Karpas-422 (cell line): ENCODE measurements at regions not wholly inside any gene's neighbourhood (a gene's known extent, or its start where the extent isn't known, plus 50 kb on each side); places are given as distances from the start of the nearest gene placed in this dataset.

ENCODE experiments used
- DNase-seq: peaks from one replicate; pipeline ENCODE4 v3.0.0-alpha.2; 2015
- H2AFZ ChIP-seq: fragments of 200-600 bp; sonication (generic); 2 replicates; pipeline ENCODE4 v1.6.1; 2014; ENCODE audit warnings: antibody characterized with exemption, low read length, mixed read lengths
- H3K27ac ChIP-seq: fragments of 200-600 bp; sonication (generic); 2 replicates; pipeline ENCODE4 v1.5.1; 2014; ENCODE audit warnings: mild to moderate bottlenecking, low read length, moderate library complexity
- H3K27me3 ChIP-seq: fragments of 200-600 bp; sonication (generic); 2 replicates; pipeline ENCODE4 v1.6.1; 2014; ENCODE audit warnings: low read length, mixed read lengths
- H3K36me3 ChIP-seq: fragments of 200-600 bp; sonication (generic); 2 replicates; pipeline ENCODE4 v1.6.1; 2014; ENCODE audit warnings: low read length, mixed read lengths; ENCODE audit not compliant: insufficient read depth
- H3K4me1 ChIP-seq: fragments of 200-600 bp; sonication (generic); 2 replicates; pipeline ENCODE4 v1.6.1; 2014; ENCODE audit warnings: mild to moderate bottlenecking, low read length, mixed read lengths
- H3K4me2 ChIP-seq: fragments of 200-600 bp; sonication (generic); 2 replicates; pipeline ENCODE4 v1.6.1; 2014; ENCODE audit warnings: low read length, low read depth, mild to moderate bottlenecking; ENCODE audit not compliant: poor library complexity, severe bottlenecking
- H3K4me3 ChIP-seq: fragments of 200-600 bp; sonication (generic); 2 replicates; pipeline ENCODE4 v1.5.1; 2014; ENCODE audit warnings: mild to moderate bottlenecking, antibody characterized with exemption, low read length, mixed read lengths
- H3K79me2 ChIP-seq: fragments of 200-600 bp; sonication (generic); 2 replicates; pipeline ENCODE4 v1.6.1; 2014; ENCODE audit warnings: mild to moderate bottlenecking, low read length, mixed read lengths
- H3K9ac ChIP-seq: fragments of 200-600 bp; sonication (generic); 2 replicates; pipeline ENCODE4 v1.6.0; 2014; ENCODE audit warnings: low read length
- H3K9me2 ChIP-seq: fragments of 200-600 bp; sonication (generic), shearing (Covaris generic); replicated peaks from 2 replicates; pipeline ENCODE4 v1.6.0; 2014; ENCODE audit warnings: mild to moderate bottlenecking, low read length, moderate library complexity; ENCODE audit not compliant: insufficient read depth
- H3K9me3 ChIP-seq: fragments of 300-700, 200-600 bp; sonication (generic); 2 replicates; pipeline ENCODE4 v1.6.1; 2014; ENCODE audit warnings: low read length, mixed read lengths
- H4K20me1 ChIP-seq: fragments of 200-600 bp; sonication (generic); 2 replicates; pipeline ENCODE4 v1.6.1; 2014; ENCODE audit warnings: mild to moderate bottlenecking, antibody characterized with exemption, low read length, low read depth; ENCODE audit not compliant: insufficient read depth

DNA sequence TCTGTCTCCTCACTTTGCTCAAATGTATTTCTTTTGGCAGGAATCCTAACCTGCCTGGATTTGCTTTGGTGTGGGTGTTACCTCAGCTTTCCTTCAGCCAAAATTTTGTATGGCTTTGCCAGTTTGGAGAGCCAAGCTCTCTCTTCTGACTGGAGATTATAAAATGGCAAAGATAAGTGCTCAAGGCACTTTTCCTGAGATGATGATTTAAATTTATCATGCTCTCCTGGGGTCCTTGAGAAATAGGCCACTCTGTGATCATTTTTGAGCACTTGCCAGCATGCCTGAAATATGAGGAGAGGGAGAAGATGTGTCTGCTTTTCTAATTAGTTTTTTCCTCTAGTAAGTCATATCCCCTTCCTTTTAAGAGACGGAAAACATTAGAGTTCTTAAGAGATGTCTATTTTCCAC, 683.0 kb downstream of the SLC4A3 start:
- H3K9ac ChIP-seq = no peak overlapping the region
- no peak overlapping the region for H3K4me3 ChIP-seq
- no peak overlapping the region for H3K4me2 ChIP-seq
- no peaks in the 10 kb centered on the region for H3K79me2 ChIP-seq
- no peak overlapping the region for H3K27ac ChIP-seq
- H3K9me3 ChIP-seq = no peaks in the 10 kb centered on the region
- H2AFZ ChIP-seq = no peak overlapping the region
- H3K9me2 ChIP-seq = no peaks in the 10 kb centered on the region
- no peaks in the 10 kb centered on the region for H3K4me1 ChIP-seq
- no peaks in the 10 kb centered on the region for H3K27me3 ChIP-seq
- no peaks in the 10 kb centered on the region for H4K20me1 ChIP-seq
- H3K36me3 ChIP-seq = no peaks in the 10 kb centered on the region
- no peak for DNase-seq

- H3K79me2 ChIP-seq = no peaks in the 10 kb centered on the region
- no peaks in the 10 kb centered on the region for H3K4me1 ChIP-seq
- 0 out of 2 replicates have a peak, but pooled peaks cover under 1% of the 10 kb centered on the region for H3K9me2 ChIP-seq
- H3K4me3 ChIP-seq = no peak overlapping the region
- no peak overlapping the region for H2AFZ ChIP-seq
- H3K27ac ChIP-seq = no peak overlapping the region
- no peaks in the 10 kb centered on the region for H4K20me1 ChIP-seq
- H3K4me2 ChIP-seq = no peak overlapping the region
- no peaks in the 10 kb centered on the region for H3K36me3 ChIP-seq
- H3K9ac ChIP-seq = no peak overlapping the region
- no peaks in the 10 kb centered on the region for H3K9me3 ChIP-seq
- no peak for DNase-seq
- no peaks in the 10 kb centered on the region for H3K27me3 ChIP-seq
Measured at GRCh38 chr2:220315098-220315823, 687.8 kb downstream of the SLC4A3 start.

DNA sequence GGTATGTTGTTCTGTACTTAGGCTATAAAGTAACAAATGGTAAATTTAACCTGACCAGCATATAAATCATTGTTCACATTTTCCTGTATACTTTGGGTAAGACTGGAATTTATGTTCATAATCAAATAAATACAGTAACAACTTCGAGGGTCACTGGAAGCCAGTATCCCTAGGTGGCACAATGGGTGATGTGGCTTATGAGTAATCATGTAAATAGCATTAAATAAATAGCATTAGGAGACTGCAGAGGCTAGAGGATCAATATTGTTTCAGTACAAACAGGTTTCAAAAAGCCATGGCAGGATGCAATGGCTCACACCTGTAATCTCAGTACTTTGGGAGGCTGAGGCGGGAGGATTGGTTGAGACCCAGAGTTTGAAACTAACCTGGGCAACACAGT, 690.6 kb downstream of the SLC4A3 start:
- H3K9me3 ChIP-seq = no peaks in the 10 kb centered on the region
- no peaks in the 10 kb centered on the region for H3K79me2 ChIP-seq
- no peaks in the 10 kb centered on the region for H3K4me1 ChIP-seq
- H4K20me1 ChIP-seq = no peaks in the 10 kb centered on the region
- DNase-seq = no peak
- no peak overlapping the region for H3K27ac ChIP-seq
- no peak overlapping the region for H3K4me3 ChIP-seq
- no peaks in the 10 kb centered on the region for H3K36me3 ChIP-seq
- H2AFZ ChIP-seq = no peak overlapping the region
- H3K9ac ChIP-seq = no peak overlapping the region
- peaks cover 6% of the 10 kb centered on the region; the same call in 1 of the 2 replicates for H3K9me2 ChIP-seq
- H3K4me2 ChIP-seq = no peak overlapping the region
- no peaks in the 10 kb centered on the region for H3K27me3 ChIP-seq

DNA sequence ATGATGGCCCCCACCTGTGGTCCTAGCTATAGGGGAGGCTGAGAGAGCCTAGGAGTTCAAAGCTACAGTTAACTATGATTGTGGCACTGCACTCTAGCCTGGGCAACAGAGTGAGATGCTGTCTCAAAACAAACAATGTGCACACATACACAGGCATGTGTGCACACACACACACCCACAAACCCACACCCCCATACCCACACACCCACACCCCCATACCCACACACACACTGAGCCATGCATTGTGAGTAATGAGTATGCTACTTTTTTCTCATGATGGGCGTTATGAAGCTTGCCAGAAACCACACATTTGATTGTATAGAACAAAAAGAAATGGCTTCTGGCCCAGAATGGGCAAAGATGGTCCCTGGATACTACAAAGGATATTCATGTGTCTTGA, 691.1 kb downstream of the SLC4A3 start:
- H3K9me2 ChIP-seq = peaks cover 6% of the 10 kb centered on the region; the same call in 1 of the 2 replicates
- H3K79me2 ChIP-seq = no peaks in the 10 kb centered on the region
- no peak overlapping the region for H2AFZ ChIP-seq
- H3K4me3 ChIP-seq = no peak overlapping the region
- H3K27me3 ChIP-seq = no peaks in the 10 kb centered on the region
- no peak overlapping the region for H3K9ac ChIP-seq
- H3K4me2 ChIP-seq = no peak overlapping the region
- no peak for DNase-seq
- no peaks in the 10 kb centered on the region for H3K9me3 ChIP-seq
- H3K27ac ChIP-seq = no peak overlapping the region
- H4K20me1 ChIP-seq = no peaks in the 10 kb centered on the region
- no peaks in the 10 kb centered on the region for H3K36me3 ChIP-seq
- no peaks in the 10 kb centered on the region for H3K4me1 ChIP-seq

- no peak overlapping the region for H2AFZ ChIP-seq
- no peaks in the 10 kb centered on the region for H3K36me3 ChIP-seq
- peaks cover 6% of the 10 kb centered on the region; the same call in 1 of the 2 replicates for H3K9me2 ChIP-seq
- H3K79me2 ChIP-seq = no peaks in the 10 kb centered on the region
- H3K4me2 ChIP-seq = no peak overlapping the region
- no peak overlapping the region for H3K27ac ChIP-seq
- no peak overlapping the region for H3K4me3 ChIP-seq
- H4K20me1 ChIP-seq = no peaks in the 10 kb centered on the region
- no peak for DNase-seq
- no peaks in the 10 kb centered on the region for H3K9me3 ChIP-seq
- no peaks in the 10 kb centered on the region for H3K4me1 ChIP-seq
- H3K27me3 ChIP-seq = no peaks in the 10 kb centered on the region
- no peak overlapping the region for H3K9ac ChIP-seq
Measured at GRCh38 chr2:220320326-220320725, 692.9 kb downstream of the SLC4A3 start.

DNA sequence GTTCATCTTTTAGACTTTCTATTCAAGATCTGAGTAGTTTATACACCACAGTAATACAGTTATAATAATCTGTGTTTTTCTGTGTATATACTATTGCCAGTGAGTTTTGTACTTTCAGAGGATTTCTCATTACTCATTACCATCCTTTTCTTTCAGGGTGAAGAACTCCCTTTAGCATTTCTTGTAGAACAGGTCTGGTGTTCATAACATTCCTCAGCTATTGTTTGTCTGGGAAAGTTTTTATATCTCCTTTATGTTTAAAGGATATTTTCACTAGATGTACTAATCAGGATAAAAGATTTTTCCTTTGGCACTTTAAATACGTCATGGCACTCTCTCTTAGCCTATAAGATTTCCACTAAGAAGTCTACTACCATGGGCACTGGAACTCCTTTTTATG, 705.5 kb downstream of the SLC4A3 start:
- Histone ChIP-seq H3K79me2 (no peaks in the 10 kb centered on the region), H3K4me2 (no peak overlapping the region), H2AFZ (no peak overlapping the region), H3K9me2 (no peaks in the 10 kb centered on the region), H3K36me3 (no peaks in the 10 kb centered on the region), H3K9me3 (peaks cover 8% of the 10 kb centered on the region), H4K20me1 (no peaks in the 10 kb centered on the region), H3K27ac (no peak overlapping the region), H3K27me3 (no peaks in the 10 kb centered on the region), H3K4me1 (no peaks in the 10 kb centered on the region), H3K9ac (no peak overlapping the region), H3K4me3 (no peak overlapping the region)
- no peak for DNase-seq

DNA sequence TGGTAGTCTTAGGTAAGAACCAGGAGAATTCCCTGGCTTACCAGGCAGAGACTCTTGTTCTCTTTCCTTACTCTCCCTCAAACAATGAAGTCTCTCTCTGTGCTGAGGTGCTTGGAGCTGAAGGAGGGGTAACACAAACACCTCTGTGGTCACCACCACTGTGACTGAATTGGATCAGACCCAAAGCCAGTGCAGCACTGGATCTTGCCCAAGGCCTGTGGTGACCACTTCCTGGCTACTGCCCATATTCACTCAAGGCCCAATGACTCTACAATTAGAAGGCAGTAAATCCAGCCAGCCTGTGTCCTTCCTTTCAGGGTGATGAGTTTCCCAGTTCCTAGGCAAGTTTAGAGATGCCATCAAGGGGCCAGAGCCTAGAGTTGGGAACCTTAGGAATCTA, 706.8 kb downstream of the SLC4A3 start:
- peaks cover 8% of the 10 kb centered on the region; the same call in 1 of the 2 replicates for H3K9me3 ChIP-seq
- no peaks in the 10 kb centered on the region for H3K27me3 ChIP-seq
- no peaks in the 10 kb centered on the region for H4K20me1 ChIP-seq
- no peak overlapping the region for H3K4me3 ChIP-seq
- H3K36me3 ChIP-seq = no peaks in the 10 kb centered on the region
- H3K9me2 ChIP-seq = no peaks in the 10 kb centered on the region
- no peaks in the 10 kb centered on the region for H3K79me2 ChIP-seq
- H3K4me2 ChIP-seq = no peak overlapping the region
- H3K27ac ChIP-seq = no peak overlapping the region
- no peak for DNase-seq
- no peak overlapping the region for H3K9ac ChIP-seq
- H3K4me1 ChIP-seq = no peaks in the 10 kb centered on the region
- no peak overlapping the region for H2AFZ ChIP-seq

DNA sequence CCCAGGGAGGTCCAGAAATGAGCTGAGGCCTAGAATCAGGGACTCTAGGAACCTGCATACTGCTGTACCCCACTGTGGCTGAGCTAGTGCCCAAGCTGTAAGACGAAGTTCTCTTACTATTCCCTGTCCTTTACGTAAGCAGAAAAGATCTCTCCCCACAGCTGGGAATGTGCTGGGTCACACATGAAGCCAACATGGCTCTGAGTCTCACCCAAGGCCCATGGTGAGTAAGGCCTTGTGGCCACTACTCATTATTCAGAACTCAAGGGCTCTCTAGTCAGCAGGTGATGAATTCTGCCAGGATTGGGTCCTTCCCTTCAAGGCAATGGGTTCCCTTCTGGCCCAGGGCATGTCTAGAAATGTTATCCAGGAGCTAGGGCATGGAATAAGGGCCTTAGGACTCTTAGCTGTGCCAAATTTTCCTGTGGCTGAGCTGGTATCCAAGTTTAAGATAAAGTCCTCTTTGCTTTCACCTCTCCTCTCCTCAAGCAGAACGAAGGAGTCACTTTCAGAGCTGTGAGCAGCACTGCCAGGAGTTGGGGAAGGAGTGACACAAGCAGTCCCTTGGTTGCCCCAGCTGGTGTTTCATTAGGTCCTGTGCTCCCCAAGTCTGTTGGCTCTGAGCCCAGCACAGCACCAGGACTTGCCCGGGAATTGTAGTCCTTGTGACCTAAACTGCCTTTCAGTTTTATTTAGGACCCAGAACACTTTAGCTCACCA, 707.6 kb downstream of the SLC4A3 start:
- no peaks in the 10 kb centered on the region for H3K9me2 ChIP-seq
- H3K27ac ChIP-seq = no peak overlapping the region
- no peak overlapping the region for H3K4me2 ChIP-seq
- H3K9me3 ChIP-seq = peaks cover 8% of the 10 kb centered on the region; the same call in 1 of the 2 replicates
- no peaks in the 10 kb centered on the region for H4K20me1 ChIP-seq
- H3K4me3 ChIP-seq = no peak overlapping the region
- H3K27me3 ChIP-seq = no peaks in the 10 kb centered on the region
- no peaks in the 10 kb centered on the region for H3K79me2 ChIP-seq
- H3K9ac ChIP-seq = no peak overlapping the region
- H3K4me1 ChIP-seq = no peaks in the 10 kb centered on the region
- H3K36me3 ChIP-seq = no peaks in the 10 kb centered on the region
- no peak for DNase-seq
- no peak overlapping the region for H2AFZ ChIP-seq
